Skeletal muscle tissue (tissue), 3 donors: ENCODE measurements at regions not wholly inside any gene's neighbourhood (a gene's known extent, or its start where the extent isn't known, plus 50 kb on each side); places are given as distances from the start of the nearest gene placed in this dataset.
"Not testable (repeated sequence)": the region's sequence is repeated elsewhere in the genome, so short reads cannot be mapped to it uniquely, and the experiment has no call there.

Experiments used
- H3K27ac ChIP-seq: one replicate; pipeline ENCODE4 v1.7.0; 2013; ENCODE audit warnings: mild to moderate bottlenecking, low read depth, low read length, inconsistent platforms
- H3K27me3 ChIP-seq, 3 donors: one replicate each; pipeline ENCODE4 v1.7.0; 2013; ENCODE audit warnings: low read length in 3 of 3; ENCODE audit not compliant: control insufficient read depth in 3 of 3, insufficient read depth in 3 of 3
- H3K36me3 ChIP-seq, 3 donors: one replicate each; pipeline ENCODE4 v1.7.0; 2013; ENCODE audit warnings: low read length in 3 of 3; ENCODE audit not compliant: control insufficient read depth in 3 of 3, insufficient read depth in 3 of 3
- H3K4me1 ChIP-seq, 3 donors: one replicate each; pipeline ENCODE4 v1.7.0; 2013; ENCODE audit warnings: low read length in 3 of 3, mild to moderate bottlenecking in 3 of 3; ENCODE audit not compliant: control insufficient read depth in 3 of 3, insufficient read depth in 3 of 3
- H3K4me3 ChIP-seq, 3 donors: one replicate each; pipeline ENCODE4 v1.7.0; 2013; ENCODE audit warnings: low read length in 3 of 3
- H3K9ac ChIP-seq, 3 donors: one replicate each; pipeline ENCODE4 v1.7.0; 2013; ENCODE audit warnings: low read length in 3 of 3, mild to moderate bottlenecking in 3 of 3, moderate library complexity in 2 of 3, low read depth in 1 of 3
- H3K9me3 ChIP-seq, 3 donors: one replicate each; pipeline ENCODE4 v1.7.0; 2013; ENCODE audit warnings: low read length in 3 of 3; ENCODE audit not compliant: control insufficient read depth in 3 of 3
- donor health status: Osteomylitis.

DNA sequence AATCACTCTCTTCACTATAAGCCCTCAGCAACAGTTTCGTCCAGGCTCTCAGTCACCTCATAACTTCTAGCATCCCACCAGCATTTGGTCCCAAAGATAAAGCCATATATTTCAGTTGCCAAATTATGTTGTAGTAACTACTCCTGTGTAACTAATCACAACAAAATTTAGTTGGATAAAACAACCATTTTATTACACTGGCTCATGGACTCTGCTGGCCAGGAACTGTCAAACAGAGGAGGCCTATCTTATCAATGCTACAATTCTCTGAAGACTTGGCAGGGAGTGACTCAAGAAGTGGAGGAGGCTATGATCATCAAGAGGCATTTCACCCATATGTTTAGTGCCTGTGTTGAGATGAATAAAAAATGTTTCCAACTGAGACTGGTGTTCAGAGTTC lies 1082.3 kb upstream of the GJE1 start:
- H3K27me3 ChIP-seq, result no peaks in the 10 kb centered on the region
- H3K4me3 ChIP-seq, result no peak overlapping the region
- H3K36me3 ChIP-seq, result no peaks in the 10 kb centered on the region
- no peak overlapping the region for H3K9ac ChIP-seq
- H3K9me3 ChIP-seq, result no peaks in the 10 kb centered on the region
- no peak overlapping the region for H3K27ac ChIP-seq
- no peaks in the 10 kb centered on the region for H3K4me1 ChIP-seq

GRCh38 chr6:141048451-141048850 lies 1084.3 kb upstream of the GJE1 start:
- no peaks in the 10 kb centered on the region for H3K9me3 ChIP-seq
- H3K27ac ChIP-seq, result no peak overlapping the region
- H3K4me1 ChIP-seq, result no peaks in the 10 kb centered on the region
- H3K27me3 ChIP-seq, result no peaks in the 10 kb centered on the region
- H3K4me3 ChIP-seq, result no peak overlapping the region
- H3K36me3 ChIP-seq, result no peaks in the 10 kb centered on the region
- no peak overlapping the region for H3K9ac ChIP-seq

GRCh38 chr6:141046496-141046895 lies 1086.2 kb upstream of the GJE1 start:
- not testable (repeated sequence) for H3K4me3 ChIP-seq, H3K9me3 ChIP-seq, H3K4me1 ChIP-seq, H3K27ac ChIP-seq, H3K27me3 ChIP-seq, H3K9ac ChIP-seq, H3K36me3 ChIP-seq

DNA sequence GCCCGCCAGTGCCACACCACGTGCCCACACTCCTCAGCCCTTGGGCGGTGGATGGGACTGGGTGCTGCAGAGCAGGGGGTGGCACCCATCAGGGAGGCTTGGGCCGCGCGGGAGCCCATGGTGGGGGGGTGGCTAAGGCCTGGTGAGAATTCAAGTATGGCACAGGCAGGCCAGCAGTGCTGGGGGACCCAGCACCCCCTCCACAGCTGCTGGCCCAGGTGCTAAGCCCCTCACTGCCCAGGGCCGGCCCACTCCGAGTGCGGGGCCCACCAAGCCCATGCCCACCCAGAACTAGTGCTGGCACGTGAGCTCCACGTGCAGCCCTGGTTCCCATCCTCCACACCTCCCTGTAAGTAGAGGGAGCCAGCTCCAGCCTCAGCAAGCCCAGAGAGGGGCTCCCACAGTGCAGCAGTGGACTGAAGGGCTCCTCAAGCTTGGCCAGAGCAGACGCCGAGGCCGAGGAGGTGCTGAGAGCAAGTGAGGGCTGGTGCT lies 1091.1 kb upstream of the GJE1 start:
- no peak overlapping the region for H3K4me3 ChIP-seq
- H3K36me3 ChIP-seq, result no peaks in the 10 kb centered on the region
- H3K27ac ChIP-seq, result no peak overlapping the region
- H3K9me3 ChIP-seq, result peaks cover 0 to 3% (median 0%) of the 10 kb centered on the region in 3 donors
- H3K9ac ChIP-seq, result no peak overlapping the region
- H3K4me1 ChIP-seq, result no peaks in the 10 kb centered on the region
- H3K27me3 ChIP-seq, result no peaks in the 10 kb centered on the region

GRCh38 chr6:141035312-141036200 lies 1097.2 kb upstream of the GJE1 start:
- Histone ChIP-seq H3K9ac (no peak overlapping the region), H3K36me3 (no peaks in the 10 kb centered on the region), H3K4me3 (no peak overlapping the region), H3K27ac (no peak overlapping the region), H3K27me3 (no peaks in the 10 kb centered on the region), H3K4me1 (no peaks in the 10 kb centered on the region), H3K9me3 (no peaks in the 10 kb centered on the region)

- no peak overlapping the region for H3K4me3 ChIP-seq
- no peaks in the 10 kb centered on the region for H3K9me3 ChIP-seq
- no peaks in the 10 kb centered on the region for H3K36me3 ChIP-seq
- no peaks in the 10 kb centered on the region for H3K4me1 ChIP-seq
- no peak overlapping the region for H3K27ac ChIP-seq
- no peak overlapping the region for H3K9ac ChIP-seq
- H3K27me3 ChIP-seq, result no peaks in the 10 kb centered on the region
These were observed 1099.6 kb upstream of the GJE1 start for GRCh38 chr6:141033101-141033500.

GRCh38 chr6:141029908-141030307 lies 1102.8 kb upstream of the GJE1 start:
- no peaks in the 10 kb centered on the region for H3K4me1 ChIP-seq
- no peaks in the 10 kb centered on the region for H3K36me3 ChIP-seq
- no peak overlapping the region for H3K9ac ChIP-seq
- H3K27ac ChIP-seq, result no peak overlapping the region
- H3K9me3 ChIP-seq, result no peaks in the 10 kb centered on the region
- H3K4me3 ChIP-seq, result no peak overlapping the region
- H3K27me3 ChIP-seq, result no peaks in the 10 kb centered on the region

DNA sequence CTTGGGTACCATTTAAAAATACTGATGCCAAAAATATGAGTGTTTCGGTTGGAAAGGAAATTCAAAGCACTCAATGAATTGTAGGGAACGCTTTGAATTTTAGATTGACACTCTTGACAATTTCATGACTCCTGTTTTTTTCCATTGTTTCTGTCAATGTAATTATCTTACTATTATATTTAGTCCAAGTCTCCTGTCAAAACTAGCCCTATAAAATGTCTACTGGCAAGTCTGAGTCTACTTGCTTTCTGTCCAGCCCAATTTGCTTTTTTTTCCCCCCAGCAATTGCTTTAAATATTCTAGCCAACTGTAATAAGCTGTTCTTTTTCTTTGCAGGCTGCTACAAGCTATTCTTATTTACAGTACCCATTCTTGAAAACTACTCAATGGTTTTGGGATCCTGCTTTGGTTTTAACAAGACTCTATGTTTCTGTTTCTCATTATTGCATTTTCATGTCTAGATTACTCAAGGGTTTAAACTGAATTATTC lies 1103.9 kb upstream of the GJE1 start:
- H3K9ac ChIP-seq, result no peak overlapping the region
- no peaks in the 10 kb centered on the region for H3K36me3 ChIP-seq
- H3K27ac ChIP-seq, result no peak overlapping the region
- H3K9me3 ChIP-seq, result no peaks in the 10 kb centered on the region
- H3K27me3 ChIP-seq, result no peaks in the 10 kb centered on the region
- no peaks in the 10 kb centered on the region for H3K4me1 ChIP-seq
- H3K4me3 ChIP-seq, result no peak overlapping the region

DNA sequence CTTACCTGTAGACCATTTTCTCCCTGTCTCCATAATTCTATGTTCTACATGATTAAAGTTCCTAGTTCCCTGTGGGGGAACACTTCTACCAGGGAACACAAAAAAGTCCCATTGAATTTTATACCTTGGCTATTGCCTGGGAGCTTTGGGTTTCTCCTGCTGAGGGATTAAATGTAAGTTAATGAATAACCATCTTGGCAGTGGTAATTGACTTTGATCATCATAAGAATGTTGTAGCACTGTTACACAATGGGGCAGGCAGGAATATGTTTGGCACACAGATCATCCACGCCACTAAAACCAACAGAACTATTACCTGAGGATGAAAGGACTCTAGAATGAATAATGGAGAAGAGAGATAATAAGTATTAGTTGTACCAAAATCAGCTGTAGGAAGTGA lies 1106.2 kb upstream of the GJE1 start:
- Histone ChIP-seq H3K36me3 (no peaks in the 10 kb centered on the region), H3K9ac (no peak overlapping the region), H3K4me3 (no peak overlapping the region), H3K27me3 (no peaks in the 10 kb centered on the region), H3K9me3 (no peaks in the 10 kb centered on the region), H3K27ac (no peak overlapping the region), H3K4me1 (no peaks in the 10 kb centered on the region)

DNA sequence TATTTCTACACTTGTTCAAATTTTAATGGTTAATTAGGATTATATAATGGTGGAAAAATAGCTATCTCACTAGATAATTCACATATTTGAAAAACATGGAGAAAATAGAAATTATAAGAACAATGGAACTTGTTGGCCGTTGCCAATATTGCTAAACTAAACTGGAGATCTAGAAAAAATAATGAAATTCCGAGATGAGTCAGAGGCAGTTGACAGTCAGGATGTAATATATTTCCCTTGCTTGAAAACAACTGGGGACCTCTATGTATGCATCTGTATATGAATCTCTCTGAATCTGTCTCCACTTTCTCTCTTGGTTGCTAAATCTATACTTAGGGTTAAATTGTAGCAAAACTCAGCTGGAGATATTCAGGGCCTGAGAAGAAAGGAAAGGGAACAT lies 1108.2 kb upstream of the GJE1 start:
- no peaks in the 10 kb centered on the region for H3K9me3 ChIP-seq
- no peaks in the 10 kb centered on the region for H3K4me1 ChIP-seq
- H3K36me3 ChIP-seq, result no peaks in the 10 kb centered on the region
- no peak overlapping the region for H3K27ac ChIP-seq
- H3K27me3 ChIP-seq, result no peaks in the 10 kb centered on the region
- H3K4me3 ChIP-seq, result no peak overlapping the region
- H3K9ac ChIP-seq, result no peak overlapping the region
